K562 (cell line): ENCODE measurements at regions not wholly inside any gene's neighbourhood (a gene's known extent, or its start where the extent isn't known, plus 50 kb on each side); places are given as distances from the start of the nearest gene placed in this dataset.

Source experiments
- ATAC-seq: fragments of 200-7000 bp; cut with Tn5 transposase; 3 replicates; pipeline ENCODE4 v1.9.1; 2020; ENCODE audit warnings: moderate library complexity
- BruUV-seq: library from RNA; stranded (reverse); fragments of 400-500 nt; replicated peaks from 2 replicates; lab custom pipeline; 2021; lab: Mats Ljungman, UMichigan
- CTCF ChIA-PET: fragments of 300-600 bp; formaldehyde crosslinking; extraction: SDS; loops from one replicate; lab custom pipeline; 2021; ENCODE audit warnings: low intra/inter-chr PET ratio; lab: Yijun Ruan, JAX
- POLR2A ChIA-PET: fragments of 300-600, 350-650 bp; sonication (Branson Sonifier 250); formaldehyde crosslinking; extraction: SDS; loops from one replicate; lab custom pipeline; 2021; ENCODE audit warnings: antibody characterized with exemption, inconsistent platforms; lab: Yijun Ruan, JAX
- DNase-seq, 4 experiments: peaks; one replicate each; pipeline versions ENCODE4 v3.0.0 to v3.0.0-alpha.2; 2011 to 2018; ENCODE audit warnings: low spot score in 3 of 4, mixed read lengths in 3 of 4; ENCODE audit errors: extremely low read depth in 1 of 4
- FAIRE-seq: peaks from 2 replicates; lab custom pipeline; 2011; peaks lifted over from hg19 to GRCh38; lab: Jason Lieb, UNC
- H2AFZ ChIP-seq: 2 replicates; pipeline ENCODE4 v1.6.0; 2011; ENCODE audit warnings: low read depth, low read length, control low read depth, inconsistent platforms
- H3K27ac ChIP-seq: fragments of 200-600 bp; 3 replicates; pipeline ENCODE4 v1.8.0; 2011; ENCODE audit warnings: low read depth, mild to moderate bottlenecking, control low read depth, inconsistent platforms, low read length, moderate library complexity, mixed read lengths; ENCODE audit errors: extremely low read depth
- H3K27me3 ChIP-seq, 2 experiments: fragments of 300-600 bp in 1 of 2; 2 replicates in 1 of 2; 3 replicates in 1 of 2; pipeline versions ENCODE4 v1.6.0 to v1.8.0; 2011; ENCODE audit warnings: inconsistent platforms in 2 of 2, low read length in 2 of 2, mild to moderate bottlenecking in 1 of 2, mixed read lengths in 1 of 2, moderate library complexity in 1 of 2; ENCODE audit not compliant: control insufficient read depth in 2 of 2, insufficient read depth in 2 of 2
- H3K36me3 ChIP-seq: fragments of 300-600 bp; 3 replicates; pipeline ENCODE4 v1.8.0; 2011; ENCODE audit warnings: mild to moderate bottlenecking, low read length, inconsistent platforms; ENCODE audit not compliant: control insufficient read depth, insufficient read depth
- H3K4me1 ChIP-seq, 2 experiments: fragments of 200-600 bp in 1 of 2; replicated peaks in 1 of 2; 2 replicates in 1 of 2; 3 replicates in 1 of 2; pipeline versions ENCODE4 v1.5.1 to v1.8.0; 2011; ENCODE audit warnings: inconsistent platforms in 2 of 2, low read length in 2 of 2, mild to moderate bottlenecking in 1 of 2, mixed read lengths in 1 of 2, moderate library complexity in 1 of 2; ENCODE audit not compliant: control insufficient read depth in 2 of 2, insufficient read depth in 2 of 2
- H3K4me2 ChIP-seq: 2 replicates; pipeline ENCODE4 v1.6.1; 2011; ENCODE audit warnings: low read length, control low read depth, inconsistent platforms, mixed read lengths; ENCODE audit not compliant: insufficient read depth
- H3K4me3 ChIP-seq: fragments of 200-600 bp; sonication (generic), shearing (Covaris generic); 2 replicates; pipeline ENCODE4 v1.5.1; 2016; ENCODE audit warnings: control low read depth, inconsistent platforms
- H3K79me2 ChIP-seq: fragments of 200-600 bp; 3 replicates; pipeline ENCODE4 v1.8.0; 2011; ENCODE audit warnings: low read length, inconsistent platforms; ENCODE audit not compliant: control insufficient read depth, insufficient read depth
- H3K9ac ChIP-seq, 2 experiments: 2 replicates each; pipeline versions ENCODE4 v1.6.0 to v1.6.1; 2011; ENCODE audit warnings: low read depth in 2 of 2, low read length in 2 of 2, control low read depth in 1 of 2, inconsistent platforms in 1 of 2, mild to moderate bottlenecking in 1 of 2, mixed read lengths in 1 of 2; ENCODE audit not compliant: insufficient read depth in 1 of 2
- H3K9me1 ChIP-seq: one replicate; pipeline ENCODE4 v1.6.0; 2011; ENCODE audit warnings: inconsistent platforms, mild to moderate bottlenecking, low read length, moderate library complexity; ENCODE audit not compliant: control insufficient read depth, insufficient read depth
- H3K9me3 ChIP-seq: replicated peaks from 2 replicates; pipeline ENCODE4 v1.5.1; 2011; ENCODE audit warnings: low read depth, low read length, inconsistent platforms; ENCODE audit not compliant: control insufficient read depth, insufficient read depth
- H4K20me1 ChIP-seq: replicated peaks from 2 replicates; pipeline ENCODE4 v1.6.1; 2011; ENCODE audit warnings: low read length, inconsistent platforms, mixed read lengths; ENCODE audit not compliant: control insufficient read depth, insufficient read depth
- BACH1 ChIP-seq: fragments of 200-800 bp; sonication (Bioruptor generic); IDR thresholded peaks from 2 replicates; pipeline ENCODE4 v1.6.1; 2016; ENCODE audit warnings: missing genetic modification characterization, missing compliant biosample characterization
- C11orf30 ChIP-seq: fragments of 450-650 bp; IDR thresholded peaks from 2 replicates; pipeline ENCODE4 v1.6.1; 2016; ENCODE audit warnings: low read depth, mild to moderate bottlenecking
- LEF1 ChIP-seq: fragments of 450-650 bp; IDR thresholded peaks from 2 replicates; pipeline ENCODE4 v1.6.1; 2016; ENCODE audit warnings: mild to moderate bottlenecking
- MBD1 ChIP-seq: fragments of 250-450 bp; sonication (Bioruptor Pico); IDR thresholded peaks from 2 replicates; pipeline ENCODE4 v1.8.0; 2022; ENCODE audit warnings: inconsistent platforms
- RERE ChIP-seq: sonication (generic); formaldehyde crosslinking; IDR thresholded peaks from 2 replicates; pipeline ENCODE4 v1.8.0; 2023; ENCODE audit warnings: missing genetic modification reagents, mild to moderate bottlenecking, borderline replicate concordance
- ZNF431 ChIP-seq: sonication (generic); formaldehyde crosslinking; IDR thresholded peaks from 2 replicates; pipeline ENCODE4 v1.8.0; 2022; ENCODE audit warnings: mild to moderate bottlenecking, missing genetic modification reagents
- WGBS: fragments of 100-300 bp; shearing (Covaris generic); methylation state at CpG from one replicate; pipeline ENCODE4 v1.1.6; 2016; ENCODE audit warnings: low coverage, mixed read lengths; ENCODE audit not compliant: insufficient coverage; ENCODE audit errors: missing lambda C conversion rate; 5-methylcytosine and 5-hydroxymethylcytosine counted together
- in situ Hi-C: fragments of 300-500 bp; cut with MboI; formaldehyde crosslinking; loops from 4 replicates; pipeline ENCODE4 v1.15.0; 2018; ENCODE audit warnings: inconsistent platforms, mixed read lengths
- intact Hi-C: fragments of 100-400 bp; cut with micrococcal nuclease; formaldehyde crosslinking; loops from 2 replicates; pipeline ENCODE4 v1.14.2; 2022

- 0% methylated on average over 1 of the region's 1 CpG for WGBS
- CTCF ChIA-PET, result no interaction called here
- no peak for ATAC-seq
Measured at GRCh38 chr7:109284943-109285342, 715.3 kb downstream of the DNAJB9 start.

GRCh38 chr7:109295158-109295557 is 725.5 kb downstream of the DNAJB9 start:
- POLR2A ChIA-PET, result no interaction called here
- no peak for ATAC-seq
- Histone ChIP-seq H3K4me2 (no peak overlapping the region), H2AFZ (no peak overlapping the region), H3K9me1 (no peaks in the 10 kb centered on the region), H3K36me3 (no peaks in the 10 kb centered on the region), H3K27me3 (no peaks in the 10 kb centered on the region), H3K9me3 (0 out of 2 replicates have a peak, but pooled peaks cover 3% of the 10 kb centered on the region), H3K9ac (no peak overlapping the region), H3K27ac (no peak overlapping the region), H3K4me1 (no peaks in the 10 kb centered on the region), H4K20me1 (no peaks in the 10 kb centered on the region), H3K4me3 (no peak overlapping the region), H3K79me2 (no peaks in the 10 kb centered on the region)
- CTCF ChIA-PET, result no interaction called here
- in situ Hi-C loops (no loop called here), intact Hi-C loops (no loop called here)
- WGBS, result 2% methylated on average over 2 of the region's 2 CpGs
- no peak for FAIRE-seq
- no TSS peak for BruUV-seq
- DNase-seq, result no peak
- TF ChIP-seq BACH1, result no peak
- TF ChIP-seq RERE (CRISPR knock-in tag), result no peak
- TF ChIP-seq ZNF431 (CRISPR knock-in tag), result no peak

More at GRCh38 chr7:109284943-109285342, 715.3 kb downstream of the DNAJB9 start:
- Histone ChIP-seq H3K9me3 (no peaks in the 10 kb centered on the region), H3K9ac (no peak overlapping the region), H3K27me3 (no peaks in the 10 kb centered on the region), H3K27ac (no peak overlapping the region), H3K4me2 (no peak overlapping the region)
- TF ChIP-seq MBD1 (CRISPR knock-in tag) (no peak), C11orf30 (no peak), LEF1 (no peak)
- TF ChIP-seq, all 486 proteins: peak for 0
- Histone ChIP-seq H3K79me2 (no peaks in the 10 kb centered on the region), H3K4me3 (no peak overlapping the region), H2AFZ (no peak overlapping the region), H3K36me3 (no peaks in the 10 kb centered on the region), H4K20me1 (no peaks in the 10 kb centered on the region), H3K9me1 (no peaks in the 10 kb centered on the region), H3K4me1 (no peaks in the 10 kb centered on the region)
- no TSS peak for BruUV-seq
- POLR2A ChIA-PET, result no interaction called here
- intact Hi-C loops, result no loop called here
- FAIRE-seq, result no peak
- in situ Hi-C loops, result no loop called here
- no peak for DNase-seq
